ENCODE measurements at regions not wholly inside any gene's neighbourhood (a gene's known extent, or its start where the extent isn't known, plus 50 kb on each side); places are given as distances from the start of the nearest gene placed in this dataset.

DNA sequence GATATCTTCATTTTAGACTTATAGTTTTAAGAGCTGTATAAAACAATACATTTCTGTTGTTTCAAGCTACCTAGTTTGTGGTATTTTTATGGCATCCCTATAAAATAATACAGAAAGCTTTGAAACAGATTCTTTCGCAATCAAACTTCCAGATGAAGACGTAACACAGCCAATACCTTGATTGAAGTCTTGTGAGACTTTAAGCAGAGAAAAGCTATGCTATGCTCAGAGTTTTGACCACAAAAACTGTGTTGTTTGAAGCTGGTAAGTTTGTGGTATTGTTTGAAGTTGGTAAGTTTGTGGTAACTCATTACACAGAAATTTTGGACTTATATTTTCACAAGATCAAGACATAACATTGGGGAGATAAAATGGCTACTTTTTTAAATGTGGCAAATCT is 201.8 kb upstream of the UGT8 start:
- no peak for TF ChIP-seq EZH2 (IDR thresholded peaks at IDR 0.05; ENCODE audit: low read depth)
- TF ChIP-seq, protein P1, sequence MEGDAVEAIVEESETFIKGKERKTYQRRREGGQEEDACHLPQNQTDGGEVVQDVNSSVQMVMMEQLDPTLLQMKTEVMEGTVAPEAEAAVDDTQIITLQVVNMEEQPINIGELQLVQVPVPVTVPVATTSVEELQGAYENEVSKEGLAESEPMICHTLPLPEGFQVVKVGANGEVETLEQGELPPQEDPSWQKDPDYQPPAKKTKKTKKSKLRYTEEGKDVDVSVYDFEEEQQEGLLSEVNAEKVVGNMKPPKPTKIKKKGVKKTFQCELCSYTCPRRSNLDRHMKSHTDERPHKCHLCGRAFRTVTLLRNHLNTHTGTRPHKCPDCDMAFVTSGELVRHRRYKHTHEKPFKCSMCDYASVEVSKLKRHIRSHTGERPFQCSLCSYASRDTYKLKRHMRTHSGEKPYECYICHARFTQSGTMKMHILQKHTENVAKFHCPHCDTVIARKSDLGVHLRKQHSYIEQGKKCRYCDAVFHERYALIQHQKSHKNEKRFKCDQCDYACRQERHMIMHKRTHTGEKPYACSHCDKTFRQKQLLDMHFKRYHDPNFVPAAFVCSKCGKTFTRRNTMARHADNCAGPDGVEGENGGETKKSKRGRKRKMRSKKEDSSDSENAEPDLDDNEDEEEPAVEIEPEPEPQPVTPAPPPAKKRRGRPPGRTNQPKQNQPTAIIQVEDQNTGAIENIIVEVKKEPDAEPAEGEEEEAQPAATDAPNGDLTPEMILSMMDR (conservative IDR thresholded peaks at IDR 0.05) = no peak

Data from PC-9 (cell line).